ENCODE measurements at regions not wholly inside any gene's neighbourhood (a gene's known extent, or its start where the extent isn't known, plus 50 kb on each side); places are given as distances from the start of the nearest gene placed in this dataset.

GRCh38 chr20:12180107-12180661, 262.5 kb downstream of the BTBD3 start:
- TF ChIP-seq CTCF (IDR thresholded peaks at IDR 0.05; ENCODE audit: insufficient read depth, low read length, poor library complexity, severe bottlenecking), result no peak
- no peak for TF ChIP-seq EZH2phosphoT487 (conservative IDR thresholded peaks at IDR 0.05; ENCODE audit: low read length)
